SK-N-SH treated with all-trans-retinoic acid at 6 μM for 48 hours (cell line): ENCODE measurements at regions not wholly inside any gene's neighbourhood (a gene's known extent, or its start where the extent isn't known, plus 50 kb on each side); places are given as distances from the start of the nearest gene placed in this dataset.

Source experiments
- ATAC-seq: fragments of 200-7000 bp; cut with Tn5 transposase; 3 replicates; pipeline ENCODE4 v1.9.1; 2020; ENCODE audit warnings: mild to moderate bottlenecking, moderate library complexity
- ARNTL ChIP-seq: fragments of 450-650 bp; formaldehyde crosslinking; IDR thresholded peaks from 2 replicates; pipeline ENCODE4 v1.5.0; 2020; ENCODE audit warnings: low read depth, mild to moderate bottlenecking, moderate library complexity, borderline replicate concordance
- BACH2 ChIP-seq: fragments of 250-450 bp; sonication (Bioruptor Pico); IDR thresholded peaks from 2 replicates; pipeline ENCODE4 v1.9.0; 2021; ENCODE audit warnings: mild to moderate bottlenecking, borderline replicate concordance
- CREB5 ChIP-seq: fragments of 250-450 bp; sonication (Bioruptor Pico); IDR thresholded peaks from 2 replicates; pipeline ENCODE4 v1.5.1; 2020; ENCODE audit warnings: low read depth, mild to moderate bottlenecking, moderate library complexity
- CSDC2 ChIP-seq: fragments of 250-450 bp; sonication (Bioruptor Pico); IDR thresholded peaks from 2 replicates; pipeline ENCODE4 v1.5.0; 2020; ENCODE audit warnings: mild to moderate bottlenecking, moderate library complexity
- CSRNP3 ChIP-seq: fragments of 250-450 bp; sonication (Bioruptor Pico); IDR thresholded peaks from 2 replicates; pipeline ENCODE4 v1.5.1; 2021; ENCODE audit warnings: mild to moderate bottlenecking, moderate library complexity
- ESRRG ChIP-seq: fragments of 250-450 bp; sonication (Bioruptor Pico); IDR thresholded peaks from 2 replicates; pipeline ENCODE4 v1.6.1; 2021; ENCODE audit warnings: mild to moderate bottlenecking
- GLIS3 ChIP-seq: fragments of 250-450 bp; sonication (Bioruptor Pico); IDR thresholded peaks from 2 replicates; pipeline ENCODE4 v1.5.0; 2020; ENCODE audit warnings: mild to moderate bottlenecking, moderate library complexity
- ISL1 ChIP-seq: fragments of 250-450 bp; sonication (Bioruptor Pico); IDR thresholded peaks from 2 replicates; pipeline ENCODE4 v2.1.2; 2022; ENCODE audit warnings: mild to moderate bottlenecking, moderate library complexity
- PATZ1 ChIP-seq: fragments of 250-450 bp; sonication (Bioruptor Pico); IDR thresholded peaks from 2 replicates; pipeline ENCODE4 v1.8.0; 2020; ENCODE audit warnings: mild to moderate bottlenecking, moderate library complexity, borderline replicate concordance
- POU6F1 ChIP-seq: fragments of 250-450 bp; sonication (Bioruptor Pico); IDR thresholded peaks from 2 replicates; pipeline ENCODE4 v1.8.0; 2021; ENCODE audit warnings: low read depth, mild to moderate bottlenecking, moderate library complexity, borderline replicate concordance
- PPARA ChIP-seq: fragments of 250-450 bp; sonication (Bioruptor Pico); IDR thresholded peaks from 2 replicates; pipeline ENCODE4 v1.5.0; 2020; ENCODE audit warnings: mild to moderate bottlenecking, borderline replicate concordance
- RARB ChIP-seq: fragments of 250-450 bp; sonication (Bioruptor Pico); IDR thresholded peaks from 2 replicates; pipeline ENCODE4 v1.8.0; 2021; ENCODE audit warnings: mild to moderate bottlenecking, moderate library complexity
- SNAI2 ChIP-seq: fragments of 250-450 bp; sonication (Bioruptor Pico); IDR thresholded peaks from 2 replicates; pipeline ENCODE4 v1.5.0; 2020; ENCODE audit warnings: mild to moderate bottlenecking, moderate library complexity
- TCF4 ChIP-seq: fragments of 250-450 bp; sonication (Bioruptor Pico); IDR thresholded peaks from 2 replicates; pipeline ENCODE4 v1.8.0; 2021; ENCODE audit warnings: mild to moderate bottlenecking, moderate library complexity, borderline replicate concordance
- TOX ChIP-seq: fragments of 250-450 bp; sonication (Bioruptor Pico); IDR thresholded peaks from 2 replicates; pipeline ENCODE4 v1.8.0; 2021; ENCODE audit warnings: mild to moderate bottlenecking, moderate library complexity, borderline replicate concordance
- ZC3H10 ChIP-seq: fragments of 250-450 bp; sonication (Bioruptor Pico); IDR thresholded peaks from 2 replicates; pipeline ENCODE4 v1.5.1; 2021; ENCODE audit warnings: mild to moderate bottlenecking, moderate library complexity
- ZFP3 ChIP-seq: fragments of 250-450 bp; sonication (Bioruptor Pico); IDR thresholded peaks from 2 replicates; pipeline ENCODE4 v1.5.0; 2020; ENCODE audit warnings: mild to moderate bottlenecking, moderate library complexity
- ZFP30 ChIP-seq: fragments of 450-650 bp; formaldehyde crosslinking; IDR thresholded peaks from 2 replicates; pipeline ENCODE4 v1.5.0; 2022; ENCODE audit warnings: mild to moderate bottlenecking, moderate library complexity
- ZNF565 ChIP-seq: fragments of 450-650 bp; formaldehyde crosslinking; conservative IDR thresholded peaks from 2 replicates; pipeline ENCODE4 v1.5.0; 2020; ENCODE audit warnings: low read depth, mild to moderate bottlenecking, moderate library complexity
- ZNF70 ChIP-seq: fragments of 450-650 bp; formaldehyde crosslinking; IDR thresholded peaks from 2 replicates; pipeline ENCODE4 v1.5.0; 2020; ENCODE audit warnings: mild to moderate bottlenecking, moderate library complexity
- ZNF8 ChIP-seq: fragments of 450-650 bp; formaldehyde crosslinking; IDR thresholded peaks from 2 replicates; pipeline ENCODE4 v1.5.0; 2020; ENCODE audit warnings: mild to moderate bottlenecking, moderate library complexity

GRCh38 chr11:42363701-42364100, 904.2 kb upstream of the LRRC4C start:
- no peak for ATAC-seq
- TF ChIP-seq SNAI2 (CRISPR knock-in tag) (no peak), RARB (CRISPR knock-in tag) (no peak), PATZ1 (CRISPR knock-in tag) (no peak), CSDC2 (no peak), ZFP3 (no peak), POU6F1 (no peak), ARNTL (CRISPR knock-in tag) (no peak), TCF4 (CRISPR knock-in tag) (no peak), ZFP30 (CRISPR knock-in tag) (no peak), CREB5 (CRISPR knock-in tag) (no peak), ZNF70 (CRISPR knock-in tag) (no peak), ISL1 (no peak), BACH2 (CRISPR knock-in tag) (no peak), ESRRG (CRISPR knock-in tag) (no peak), ZNF565 (CRISPR knock-in tag) (no peak), PPARA (CRISPR knock-in tag) (no peak), ZNF8 (CRISPR knock-in tag) (no peak), TOX (CRISPR knock-in tag) (no peak), GLIS3 (no peak), ZC3H10 (no peak)

- ATAC-seq: no peak
- TF ChIP-seq ZFP3 (no peak), ZFP30 (CRISPR knock-in tag) (no peak)
These were observed 921.7 kb upstream of the API5 start for GRCh38 chr11:42390116-42390515.

GRCh38 chr11:42397483-42397882, 914.3 kb upstream of the API5 start:
- no peak for ATAC-seq
- TF ChIP-seq ZNF8 (CRISPR knock-in tag) (no peak), CSRNP3 (CRISPR knock-in tag) (no peak), CREB5 (CRISPR knock-in tag) (no peak), BACH2 (CRISPR knock-in tag) (no peak), GLIS3 (no peak), ZFP3 (no peak), CSDC2 (no peak), POU6F1 (no peak), ISL1 (no peak), PPARA (CRISPR knock-in tag) (no peak), ZC3H10 (no peak), RARB (CRISPR knock-in tag) (no peak)
